ENCODE measurements at regions not wholly inside any gene's neighbourhood (a gene's known extent, or its start where the extent isn't known, plus 50 kb on each side); places are given as distances from the start of the nearest gene placed in this dataset.

- no peaks in the 10 kb centered on the region for H3K27me3 ChIP-seq (replicated peaks in 1 of 4; ENCODE audit: control extremely low read depth in 1 of 4, control insufficient read depth in 3 of 4, insufficient read depth in 4 of 4, low read length in 3 of 4)
- no peak overlapping the region for H3K4me3 ChIP-seq (ENCODE audit: control extremely low read depth in 1 of 5, extremely low read depth in 1 of 5, insufficient read depth in 1 of 5, low read depth in 2 of 5, low read length in 4 of 5)
- POLR2A ChIA-PET, result no interaction called here
- CTCF ChIA-PET, result interaction anchor here (1.3 kb wide), 1 partner anchor 119 kb away, joined by 5 read pairs; no protein-coding TSS in a partner anchor
- H2AFZ ChIP-seq (ENCODE audit: insufficient read depth, low read depth, low read length, poor library complexity, severe bottlenecking), result no peak overlapping the region
- H4K20me1 ChIP-seq (ENCODE audit: control insufficient read depth, insufficient read depth, low read length, poor library complexity, severe bottlenecking), result no peaks in the 10 kb centered on the region
- H3K9me3 ChIP-seq (ENCODE audit: control extremely low read depth in 1 of 3, control insufficient read depth in 2 of 3, insufficient read depth in 1 of 3, low read length in 2 of 3), result no peaks in the 10 kb centered on the region
- ATAC-seq (ENCODE audit: low read depth) (no peak), DNase-seq (no peak)
- H3K4me2 ChIP-seq (replicated peaks; ENCODE audit: low read depth, low read length, poor library complexity, severe bottlenecking), result no peak overlapping the region
- peaks cover 23 to 24% of the 10 kb centered on the region in 2 donors for H3K4me1 ChIP-seq (ENCODE audit: control insufficient read depth in 2 of 2, insufficient read depth in 2 of 2, low read length in 2 of 2)
- Mint-ChIP-seq H3K4me3 (no peak overlapping the region), H3K4me1 (peaks cover 40% of the 10 kb centered on the region), H3K27me3 (no peaks in the 10 kb centered on the region), H3K9me3 (ENCODE audit: insufficient read depth) (no peaks in the 10 kb centered on the region), H3K27ac (peak overlapping the region; percentile 59)
- intact Hi-C loops (cut with micrococcal nuclease), result no loop called here
- peaks cover 88% of the 10 kb centered on the region for H3K79me2 ChIP-seq (ENCODE audit: control insufficient read depth, insufficient read depth, low read length)
- WGBS (ENCODE audit: insufficient coverage), result no CpG with 5 or more reads among the region's 2 CpGs
- TF ChIP-seq EZH2 (IDR thresholded peaks at IDR 0.05; ENCODE audit: borderline replicate concordance, insufficient read depth, low read depth, low read length, poor library complexity, severe bottlenecking) (no peak), CTCF (IDR thresholded peaks at IDR 0.05) (no peak)
- H3K27ac ChIP-seq (ENCODE audit: low read length in 2 of 2), result no peak overlapping the region
- peaks cover 3 to 12% of the 10 kb centered on the region in 2 experiments for H3K36me3 ChIP-seq (replicated peaks in 1 of 2; ENCODE audit: control extremely low read depth in 1 of 2, control insufficient read depth in 1 of 2, extremely low read depth in 1 of 2, insufficient read depth in 2 of 2, low read length in 1 of 2)
- H3K9ac ChIP-seq (ENCODE audit: low read length), result no peak overlapping the region
Measured at GRCh38 chr14:49984424-49984823, 91.5 kb downstream of the ARF6 start.

GRCh38 chr14:49986343-49987014 is 93.6 kb downstream of the ARF6 start:
- Mint-ChIP-seq H3K27ac (peak overlapping the region; percentile 65), H3K27me3 (no peaks in the 10 kb centered on the region), H3K4me3 (no peak overlapping the region), H3K9me3 (ENCODE audit: insufficient read depth) (no peaks in the 10 kb centered on the region), H3K4me1 (peaks cover 26% of the 10 kb centered on the region)
- CTCF ChIA-PET, result interaction anchor here (1.2 kb wide), 1 partner anchor 9 kb away, joined by 4 read pairs; no protein-coding TSS in a partner anchor
- H3K27ac ChIP-seq (ENCODE audit: low read length in 2 of 2), result no peak overlapping the region
- 92% methylated on average over 2 of the region's 6 CpGs for WGBS (ENCODE audit: insufficient coverage)
- intact Hi-C loops (cut with micrococcal nuclease), result no loop called here
- H3K9me3 ChIP-seq (ENCODE audit: control extremely low read depth in 1 of 3, control insufficient read depth in 2 of 3, insufficient read depth in 1 of 3, low read length in 2 of 3), result no peaks in the 10 kb centered on the region
- peaks cover 0 to 8% of the 10 kb centered on the region in 2 experiments for H3K36me3 ChIP-seq (replicated peaks in 1 of 2; ENCODE audit: control extremely low read depth in 1 of 2, control insufficient read depth in 1 of 2, extremely low read depth in 1 of 2, insufficient read depth in 2 of 2, low read length in 1 of 2)
- H3K27me3 ChIP-seq (replicated peaks in 1 of 4; ENCODE audit: control extremely low read depth in 1 of 4, control insufficient read depth in 3 of 4, insufficient read depth in 4 of 4, low read length in 3 of 4), result no peaks in the 10 kb centered on the region
- no peak overlapping the region for H3K4me3 ChIP-seq (ENCODE audit: control extremely low read depth in 1 of 5, extremely low read depth in 1 of 5, insufficient read depth in 1 of 5, low read depth in 2 of 5, low read length in 4 of 5)
- no peaks in the 10 kb centered on the region for H4K20me1 ChIP-seq (ENCODE audit: control insufficient read depth, insufficient read depth, low read length, poor library complexity, severe bottlenecking)
- peaks cover 11 to 13% of the 10 kb centered on the region in 2 donors for H3K4me1 ChIP-seq (ENCODE audit: control insufficient read depth in 2 of 2, insufficient read depth in 2 of 2, low read length in 2 of 2)
- POLR2A ChIA-PET, result interaction anchor here (0.9 kb wide), 1 partner anchor 14 kb away, joined by 3 read pairs; no protein-coding TSS in a partner anchor
- no peak overlapping the region for H2AFZ ChIP-seq (ENCODE audit: insufficient read depth, low read depth, low read length, poor library complexity, severe bottlenecking)
- peaks cover 88% of the 10 kb centered on the region for H3K79me2 ChIP-seq (ENCODE audit: control insufficient read depth, insufficient read depth, low read length)
- no peak overlapping the region for H3K9ac ChIP-seq (ENCODE audit: low read length)
- ATAC-seq (ENCODE audit: low read depth) (no peak), DNase-seq (no peak)
- no peak overlapping the region for H3K4me2 ChIP-seq (replicated peaks; ENCODE audit: low read depth, low read length, poor library complexity, severe bottlenecking)
- TF ChIP-seq CTCF (IDR thresholded peaks at IDR 0.05), result no peak
- TF ChIP-seq EZH2 (IDR thresholded peaks at IDR 0.05; ENCODE audit: borderline replicate concordance, insufficient read depth, low read depth, low read length, poor library complexity, severe bottlenecking), result no peak
